ENCODE measurements at regions not wholly inside any gene's neighbourhood (a gene's known extent, or its start where the extent isn't known, plus 50 kb on each side); places are given as distances from the start of the nearest gene placed in this dataset.
"Not testable (repeated sequence)": the region's sequence is repeated elsewhere in the genome, so short reads cannot be mapped to it uniquely, and the experiment has no call there.

DNA sequence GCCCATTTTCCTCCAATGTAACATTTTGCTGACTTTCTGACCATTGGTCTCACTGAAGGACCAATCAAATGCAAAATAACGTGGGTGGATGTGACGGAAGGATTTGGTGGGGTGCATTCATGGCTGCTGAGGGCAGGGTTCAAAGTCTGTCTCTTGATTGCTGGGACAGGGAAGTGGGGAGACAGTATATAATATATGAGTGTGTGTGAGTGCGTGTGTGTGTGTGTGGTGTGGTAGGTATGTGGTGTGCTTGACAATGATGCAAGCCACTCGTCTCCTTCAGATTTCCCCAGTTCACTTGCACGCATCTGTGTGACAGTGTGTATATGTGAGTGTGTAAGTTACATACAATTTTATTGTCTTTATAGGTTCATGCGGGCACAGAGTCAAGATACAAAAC lies 477.3 kb downstream of the DIRAS2 start:
- TF ChIP-seq, protein P1, sequence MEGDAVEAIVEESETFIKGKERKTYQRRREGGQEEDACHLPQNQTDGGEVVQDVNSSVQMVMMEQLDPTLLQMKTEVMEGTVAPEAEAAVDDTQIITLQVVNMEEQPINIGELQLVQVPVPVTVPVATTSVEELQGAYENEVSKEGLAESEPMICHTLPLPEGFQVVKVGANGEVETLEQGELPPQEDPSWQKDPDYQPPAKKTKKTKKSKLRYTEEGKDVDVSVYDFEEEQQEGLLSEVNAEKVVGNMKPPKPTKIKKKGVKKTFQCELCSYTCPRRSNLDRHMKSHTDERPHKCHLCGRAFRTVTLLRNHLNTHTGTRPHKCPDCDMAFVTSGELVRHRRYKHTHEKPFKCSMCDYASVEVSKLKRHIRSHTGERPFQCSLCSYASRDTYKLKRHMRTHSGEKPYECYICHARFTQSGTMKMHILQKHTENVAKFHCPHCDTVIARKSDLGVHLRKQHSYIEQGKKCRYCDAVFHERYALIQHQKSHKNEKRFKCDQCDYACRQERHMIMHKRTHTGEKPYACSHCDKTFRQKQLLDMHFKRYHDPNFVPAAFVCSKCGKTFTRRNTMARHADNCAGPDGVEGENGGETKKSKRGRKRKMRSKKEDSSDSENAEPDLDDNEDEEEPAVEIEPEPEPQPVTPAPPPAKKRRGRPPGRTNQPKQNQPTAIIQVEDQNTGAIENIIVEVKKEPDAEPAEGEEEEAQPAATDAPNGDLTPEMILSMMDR (IDR thresholded peaks at IDR 0.05): no peak
- Mint-ChIP-seq H3K4me3 (ENCODE audit: unreplicated experiment) (no peak overlapping the region), H3K9me3 (ENCODE audit: unreplicated experiment) (no peaks in the 10 kb centered on the region), H3K36me3 (ENCODE audit: unreplicated experiment) (no peaks in the 10 kb centered on the region), H3K4me1 (ENCODE audit: unreplicated experiment) (no peaks in the 10 kb centered on the region), H3K27me3 (ENCODE audit: unreplicated experiment) (no peaks in the 10 kb centered on the region), H3K27ac (ENCODE audit: unreplicated experiment) (no peak overlapping the region)
- no peak for DNase-seq (ENCODE audit: extremely low spot score, unreplicated experiment)

DNA sequence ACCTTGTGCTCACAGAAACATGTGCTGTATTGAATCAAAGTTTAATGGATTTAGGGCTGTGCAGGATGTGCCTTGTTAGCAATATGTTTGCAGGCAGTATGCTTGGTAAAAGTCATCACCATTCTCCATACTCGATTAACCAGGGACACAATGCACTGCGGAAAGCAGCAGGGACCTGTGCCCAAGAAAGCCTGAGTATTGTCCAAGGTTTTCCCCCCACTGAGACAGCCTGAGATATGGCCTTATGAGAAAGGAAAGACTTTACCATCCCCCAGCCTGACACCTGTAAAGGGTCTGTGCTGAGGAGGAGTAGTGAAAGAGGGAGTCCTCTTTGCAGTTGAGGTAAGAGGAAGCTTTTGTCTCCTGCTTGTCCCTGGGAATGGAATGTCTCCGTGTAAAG lies 476.2 kb downstream of the DIRAS2 start:
- not testable (repeated sequence) for DNase-seq (ENCODE audit: extremely low spot score, unreplicated experiment); H3K4me3 Mint-ChIP-seq (ENCODE audit: unreplicated experiment); H3K27me3 Mint-ChIP-seq (ENCODE audit: unreplicated experiment); H3K36me3 Mint-ChIP-seq (ENCODE audit: unreplicated experiment); H3K27ac Mint-ChIP-seq (ENCODE audit: unreplicated experiment); H3K9me3 Mint-ChIP-seq (ENCODE audit: unreplicated experiment); H3K4me1 Mint-ChIP-seq (ENCODE audit: unreplicated experiment)

DNA sequence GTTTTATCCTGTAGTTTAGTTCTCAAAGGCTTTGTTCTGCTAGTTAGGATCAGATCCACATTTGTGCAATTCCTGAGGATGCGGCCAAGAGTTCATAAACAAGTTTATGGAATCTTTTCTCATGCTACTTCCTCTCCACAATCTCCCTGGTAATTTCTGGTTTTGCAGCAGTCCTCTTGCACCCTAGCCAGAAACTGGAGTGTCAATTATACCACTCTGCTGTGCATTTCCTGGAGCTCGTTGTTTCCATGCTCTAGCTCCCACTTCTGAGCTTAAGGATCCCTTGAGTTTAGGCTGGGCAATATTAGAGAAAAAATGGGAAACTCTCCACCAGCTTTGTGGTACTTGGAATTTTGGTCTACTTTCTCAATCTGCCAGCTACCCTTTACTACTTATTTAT lies 474.7 kb downstream of the DIRAS2 start:
- TF ChIP-seq, protein P1 (IDR thresholded peaks at IDR 0.05): no peak
- Mint-ChIP-seq H3K9me3 (ENCODE audit: unreplicated experiment) (peaks cover 11% of the 10 kb centered on the region), H3K27me3 (ENCODE audit: unreplicated experiment) (no peaks in the 10 kb centered on the region), H3K36me3 (ENCODE audit: unreplicated experiment) (no peaks in the 10 kb centered on the region), H3K27ac (ENCODE audit: unreplicated experiment) (no peak overlapping the region), H3K4me1 (ENCODE audit: unreplicated experiment) (no peaks in the 10 kb centered on the region), H3K4me3 (ENCODE audit: unreplicated experiment) (no peak overlapping the region)
- DNase-seq (ENCODE audit: extremely low spot score, unreplicated experiment): no peak

DNA sequence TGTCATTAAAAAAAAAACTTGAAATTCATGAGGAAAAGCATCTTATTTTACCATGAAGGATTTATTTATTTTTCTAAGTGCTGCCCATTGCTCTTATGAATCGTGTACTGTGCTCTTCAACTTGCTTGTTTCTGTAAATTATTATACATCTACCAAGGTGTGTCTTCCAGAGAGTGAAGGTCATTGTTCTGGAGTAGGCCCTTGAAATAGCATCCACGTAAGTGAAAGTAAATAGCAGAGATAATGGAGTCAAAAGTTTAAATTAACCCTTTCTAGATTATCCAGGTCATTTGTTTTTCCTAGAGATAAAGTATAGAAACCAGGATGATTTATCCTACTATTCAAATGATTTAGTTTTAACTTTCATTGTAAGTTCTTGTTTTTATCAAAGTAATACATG lies 473.1 kb downstream of the DIRAS2 start:
- H3K36me3 Mint-ChIP-seq (ENCODE audit: unreplicated experiment): no peaks in the 10 kb centered on the region
- no peaks in the 10 kb centered on the region for H3K4me1 Mint-ChIP-seq (ENCODE audit: unreplicated experiment)
- no peak overlapping the region for H3K4me3 Mint-ChIP-seq (ENCODE audit: unreplicated experiment)
- TF ChIP-seq, protein P1 (IDR thresholded peaks at IDR 0.05): no peak
- H3K27ac Mint-ChIP-seq (ENCODE audit: unreplicated experiment): no peak overlapping the region
- no peak for DNase-seq (ENCODE audit: extremely low spot score, unreplicated experiment)
- peaks cover 11% of the 10 kb centered on the region for H3K9me3 Mint-ChIP-seq (ENCODE audit: unreplicated experiment)
- H3K27me3 Mint-ChIP-seq (ENCODE audit: unreplicated experiment): no peaks in the 10 kb centered on the region

DNA sequence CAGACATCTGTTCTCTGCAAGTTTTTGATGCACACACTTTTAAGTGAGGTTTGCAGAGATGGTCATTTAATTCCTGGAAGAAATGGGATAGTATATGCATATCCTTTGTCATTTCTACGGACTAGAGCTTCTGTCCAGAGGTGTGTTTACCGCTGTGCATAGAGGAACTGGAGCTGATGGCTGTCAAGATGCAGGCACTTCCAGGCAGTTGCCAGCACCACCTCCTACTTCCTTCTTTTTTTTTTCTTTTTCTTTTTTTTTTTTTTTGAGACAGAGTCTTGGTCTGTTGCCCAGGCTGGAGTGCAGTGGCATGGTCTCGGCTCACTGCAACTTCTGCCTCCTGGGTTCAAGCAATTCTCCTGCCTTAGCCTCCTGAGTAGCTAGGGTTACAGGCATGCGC lies 468.7 kb downstream of the DIRAS2 start:
- not testable (repeated sequence) for H3K4me1 Mint-ChIP-seq (ENCODE audit: unreplicated experiment); H3K4me3 Mint-ChIP-seq (ENCODE audit: unreplicated experiment)

DNA sequence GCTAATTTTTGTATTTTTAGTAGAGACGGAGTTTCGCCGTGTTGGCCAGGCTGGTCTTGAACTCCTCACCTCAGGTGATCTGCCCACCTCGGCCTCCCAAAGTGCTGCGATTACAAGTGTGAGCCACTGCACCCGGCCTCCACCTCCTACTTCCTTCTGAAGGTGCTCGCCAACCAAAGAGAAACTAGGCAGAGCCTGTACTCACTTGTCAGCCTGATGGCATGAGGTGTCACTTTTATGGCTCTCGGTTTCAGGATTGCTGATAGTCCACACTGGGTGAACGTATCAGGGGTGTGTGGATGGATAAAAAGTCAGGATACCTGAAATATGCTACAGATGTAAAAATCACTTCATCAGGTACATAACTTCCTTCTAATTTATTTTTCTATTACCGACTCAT lies 468.3 kb downstream of the DIRAS2 start:
- not testable (repeated sequence) for H3K36me3 Mint-ChIP-seq (ENCODE audit: unreplicated experiment); H3K4me1 Mint-ChIP-seq (ENCODE audit: unreplicated experiment); H3K4me3 Mint-ChIP-seq (ENCODE audit: unreplicated experiment)

More for the DNA sequence above, 468.7 kb downstream of the DIRAS2 start:
- H3K27ac Mint-ChIP-seq (ENCODE audit: unreplicated experiment); H3K36me3 Mint-ChIP-seq (ENCODE audit: unreplicated experiment); H3K27me3 Mint-ChIP-seq (ENCODE audit: unreplicated experiment); DNase-seq (ENCODE audit: extremely low spot score, unreplicated experiment): not testable (repeated sequence)
- H3K9me3 Mint-ChIP-seq (ENCODE audit: unreplicated experiment): peaks cover 19% of the 10 kb centered on the region

DNA sequence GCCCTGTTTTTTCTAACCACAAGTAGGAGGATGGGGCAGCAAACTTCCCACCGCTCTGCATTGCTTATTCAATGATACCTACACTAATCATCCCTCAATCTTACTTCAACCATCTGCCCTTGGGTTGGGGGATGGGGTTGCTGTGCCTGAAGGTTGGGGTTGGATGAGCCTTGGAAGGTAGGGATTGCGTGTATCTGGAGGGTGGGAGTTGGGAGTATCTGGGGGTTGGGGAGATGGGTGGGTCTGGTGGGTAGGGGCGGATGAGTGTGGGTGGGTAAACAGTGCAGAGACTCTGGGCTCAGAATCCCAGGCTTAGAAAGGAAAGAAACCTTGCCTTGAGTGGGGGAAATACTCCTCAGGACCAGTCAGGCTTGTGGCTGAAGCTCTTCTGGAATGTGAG lies 467.4 kb downstream of the DIRAS2 start:
- peaks cover 19% of the 10 kb centered on the region for H3K9me3 Mint-ChIP-seq (ENCODE audit: unreplicated experiment)

More for the DNA sequence above, 468.3 kb downstream of the DIRAS2 start:
- not testable (repeated sequence) for H3K27ac Mint-ChIP-seq (ENCODE audit: unreplicated experiment); H3K27me3 Mint-ChIP-seq (ENCODE audit: unreplicated experiment); DNase-seq (ENCODE audit: extremely low spot score, unreplicated experiment)
- peaks cover 19% of the 10 kb centered on the region for H3K9me3 Mint-ChIP-seq (ENCODE audit: unreplicated experiment)

More for the DNA sequence above, 467.4 kb downstream of the DIRAS2 start:
- no peak for DNase-seq (ENCODE audit: extremely low spot score, unreplicated experiment)
- H3K27me3 Mint-ChIP-seq (ENCODE audit: unreplicated experiment): no peaks in the 10 kb centered on the region
- TF ChIP-seq, protein P1 (IDR thresholded peaks at IDR 0.05): no peak
- H3K27ac Mint-ChIP-seq (ENCODE audit: unreplicated experiment): no peak overlapping the region
- no peaks in the 10 kb centered on the region for H3K36me3 Mint-ChIP-seq (ENCODE audit: unreplicated experiment)
- H3K4me3 Mint-ChIP-seq (ENCODE audit: unreplicated experiment): no peak overlapping the region
- no peaks in the 10 kb centered on the region for H3K4me1 Mint-ChIP-seq (ENCODE audit: unreplicated experiment)
